Mesothelial cell of epicardium (in vitro differentiated cells): ENCODE measurements at regions not wholly inside any gene's neighbourhood (a gene's known extent, or its start where the extent isn't known, plus 50 kb on each side); places are given as distances from the start of the nearest gene placed in this dataset.

Experiments
- DNase-seq, 2 experiments: peaks; one replicate each; pipeline ENCODE4 v3.0.0; 2021; ENCODE audit warnings: low spot score in 2 of 2; ENCODE audit not compliant: unreplicated experiment in 2 of 2
- H3K27ac Mint-ChIP-seq: 2 replicates; pipeline ENCODE4 v1.8.0; 2021; ENCODE audit warnings: mixed read lengths
- H3K27me3 Mint-ChIP-seq: 2 replicates; pipeline ENCODE4 v1.8.0; 2021; ENCODE audit warnings: low read depth, mixed read lengths
- H3K36me3 Mint-ChIP-seq: 2 replicates; pipeline ENCODE4 v1.8.0; 2021; ENCODE audit warnings: mixed read lengths
- H3K4me1 Mint-ChIP-seq: 2 replicates; pipeline ENCODE4 v1.8.0; 2021; ENCODE audit warnings: mixed read lengths
- H3K4me3 Mint-ChIP-seq: 2 replicates; pipeline ENCODE4 v1.8.0; 2021; ENCODE audit warnings: mild to moderate bottlenecking, moderate library complexity, mixed read lengths
- H3K9me3 Mint-ChIP-seq: 2 replicates; pipeline ENCODE4 v1.8.0; 2021; ENCODE audit warnings: mixed read lengths
- CTCF ChIP-seq: fragments of 200-600 bp; sonication (generic); IDR thresholded peaks from one replicate; pipeline ENCODE4 v1.5.0; 2021; ENCODE audit warnings: antibody characterized with exemption; ENCODE audit not compliant: unreplicated experiment

- no peak for DNase-seq
- H3K4me1 Mint-ChIP-seq = peaks cover 22% of the 10 kb centered on the region
- no peaks in the 10 kb centered on the region for H3K9me3 Mint-ChIP-seq
- no peak overlapping the region for H3K4me3 Mint-ChIP-seq
- no peak overlapping the region for H3K27ac Mint-ChIP-seq
- H3K27me3 Mint-ChIP-seq = peaks cover 5% of the 10 kb centered on the region
- H3K36me3 Mint-ChIP-seq = no peaks in the 10 kb centered on the region
- TF ChIP-seq CTCF = no peak
Measured at GRCh38 chr2:45278365-45279078, 269.3 kb upstream of the SIX2 start.

GRCh38 chr2:45276914-45277313, 267.7 kb upstream of the SIX2 start:
- Mint-ChIP-seq H3K4me3 (no peak overlapping the region), H3K9me3 (no peaks in the 10 kb centered on the region), H3K36me3 (no peaks in the 10 kb centered on the region), H3K27ac (no peak overlapping the region), H3K27me3 (peaks cover 8% of the 10 kb centered on the region), H3K4me1 (peaks cover 31% of the 10 kb centered on the region)
- no peak for TF ChIP-seq CTCF
- DNase-seq = no peak

DNA sequence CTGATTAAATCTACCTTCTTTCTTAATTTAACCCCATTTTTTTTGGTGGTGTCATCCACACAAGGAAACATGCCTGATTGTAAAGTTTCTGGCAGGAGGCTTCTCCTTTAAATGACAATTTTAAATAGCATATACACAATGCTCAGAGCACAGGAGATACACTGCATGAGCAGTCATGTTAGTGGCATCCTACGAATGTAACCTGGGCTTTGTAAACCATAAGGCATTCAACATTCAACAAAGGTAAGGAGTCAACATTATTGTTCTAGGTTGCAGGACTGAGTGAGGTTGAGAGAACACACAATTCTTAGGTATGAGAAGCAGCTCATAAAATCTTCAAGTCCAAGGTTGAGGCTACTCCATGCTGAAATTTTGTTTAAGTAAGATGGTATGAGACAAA, 266.6 kb upstream of the SIX2 start:
- H3K27me3 Mint-ChIP-seq = peaks cover 14% of the 10 kb centered on the region
- H3K27ac Mint-ChIP-seq = no peak overlapping the region
- H3K9me3 Mint-ChIP-seq = no peaks in the 10 kb centered on the region
- DNase-seq = no peak
- H3K36me3 Mint-ChIP-seq = no peaks in the 10 kb centered on the region
- peaks cover 31% of the 10 kb centered on the region for H3K4me1 Mint-ChIP-seq
- no peak for TF ChIP-seq CTCF
- H3K4me3 Mint-ChIP-seq = no peak overlapping the region

DNA sequence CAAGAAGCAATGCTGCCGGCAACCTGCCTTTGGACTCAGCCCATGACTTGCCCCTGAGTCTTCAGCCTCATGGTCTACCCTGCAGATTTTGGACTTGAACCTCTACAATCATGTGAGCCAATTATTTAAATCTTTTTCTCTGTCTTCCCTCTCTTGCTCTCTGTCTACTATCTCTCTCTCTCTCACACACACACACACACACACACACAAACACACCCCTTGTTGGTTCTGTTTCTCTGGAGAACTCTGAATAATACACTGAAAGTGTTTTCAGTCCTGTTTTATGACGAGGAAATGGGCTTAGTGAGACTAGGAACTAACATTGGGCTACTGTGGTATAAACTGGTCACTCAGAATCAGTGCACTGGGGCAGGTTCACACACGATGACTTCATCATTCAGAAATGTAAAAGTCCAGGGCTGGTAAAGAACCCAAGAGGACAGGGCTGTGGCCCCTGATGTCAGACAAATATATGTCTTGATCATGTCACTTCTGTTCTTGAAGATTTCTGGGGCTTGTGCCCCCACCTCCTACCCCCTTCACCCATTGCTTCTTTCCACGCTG, 266.1 kb upstream of the SIX2 start:
- no peak for DNase-seq
- H3K4me3 Mint-ChIP-seq = no peak overlapping the region
- no peaks in the 10 kb centered on the region for H3K9me3 Mint-ChIP-seq
- no peak overlapping the region for H3K27ac Mint-ChIP-seq
- H3K36me3 Mint-ChIP-seq = no peaks in the 10 kb centered on the region
- peaks cover 31% of the 10 kb centered on the region for H3K4me1 Mint-ChIP-seq
- H3K27me3 Mint-ChIP-seq = peaks cover 15% of the 10 kb centered on the region
- no peak for TF ChIP-seq CTCF

- Mint-ChIP-seq H3K36me3 (no peaks in the 10 kb centered on the region), H3K27ac (no peak overlapping the region), H3K4me3 (no peak overlapping the region), H3K4me1 (peaks cover 37% of the 10 kb centered on the region), H3K9me3 (no peaks in the 10 kb centered on the region), H3K27me3 (peaks cover 20% of the 10 kb centered on the region)
- TF ChIP-seq CTCF = no peak
- no peak for DNase-seq
Measured at GRCh38 chr2:45274250-45274926, 265.1 kb upstream of the SIX2 start.
